Activated CD4-positive, alpha-beta T cell treated with anti-CD3 and anti-CD28 coated beads, Interleukin-2, amount 10 ng/mL, durations not matched to agents 24 days and 14 days (primary cell): ENCODE measurements at regions not wholly inside any gene's neighbourhood (a gene's known extent, or its start where the extent isn't known, plus 50 kb on each side); places are given as distances from the start of the nearest gene placed in this dataset.
"Not testable (repeated sequence)": the region's sequence is repeated elsewhere in the genome, so short reads cannot be mapped to it uniquely, and the experiment has no call there.

Experiments
- DNase-seq: peaks from one replicate; pipeline ENCODE4 v3.0.0; 2022
- H3K27ac Mint-ChIP-seq: one replicate; pipeline ENCODE4 v1.8.0; 2022; ENCODE audit warnings: mild to moderate bottlenecking, mixed read lengths
- H3K27me3 Mint-ChIP-seq: one replicate; pipeline ENCODE4 v1.8.0; 2022; ENCODE audit warnings: mixed read lengths
- H3K36me3 Mint-ChIP-seq: one replicate; pipeline ENCODE4 v1.8.0; 2022; ENCODE audit warnings: low read depth, mild to moderate bottlenecking, mixed read lengths
- H3K4me1 Mint-ChIP-seq: one replicate; pipeline ENCODE4 v1.8.0; 2021; ENCODE audit warnings: mixed read lengths
- H3K4me3 Mint-ChIP-seq: one replicate; pipeline ENCODE4 v1.8.0; 2022; ENCODE audit warnings: mild to moderate bottlenecking, moderate library complexity, mixed read lengths
- H3K9me3 Mint-ChIP-seq: one replicate; pipeline ENCODE4 v1.8.0; 2021; ENCODE audit warnings: mixed read lengths
- intact Hi-C: fragments of 100-400 bp; cut with micrococcal nuclease; formaldehyde crosslinking; loops from one replicate; pipeline ENCODE4 v1.15.1; 2023

DNA sequence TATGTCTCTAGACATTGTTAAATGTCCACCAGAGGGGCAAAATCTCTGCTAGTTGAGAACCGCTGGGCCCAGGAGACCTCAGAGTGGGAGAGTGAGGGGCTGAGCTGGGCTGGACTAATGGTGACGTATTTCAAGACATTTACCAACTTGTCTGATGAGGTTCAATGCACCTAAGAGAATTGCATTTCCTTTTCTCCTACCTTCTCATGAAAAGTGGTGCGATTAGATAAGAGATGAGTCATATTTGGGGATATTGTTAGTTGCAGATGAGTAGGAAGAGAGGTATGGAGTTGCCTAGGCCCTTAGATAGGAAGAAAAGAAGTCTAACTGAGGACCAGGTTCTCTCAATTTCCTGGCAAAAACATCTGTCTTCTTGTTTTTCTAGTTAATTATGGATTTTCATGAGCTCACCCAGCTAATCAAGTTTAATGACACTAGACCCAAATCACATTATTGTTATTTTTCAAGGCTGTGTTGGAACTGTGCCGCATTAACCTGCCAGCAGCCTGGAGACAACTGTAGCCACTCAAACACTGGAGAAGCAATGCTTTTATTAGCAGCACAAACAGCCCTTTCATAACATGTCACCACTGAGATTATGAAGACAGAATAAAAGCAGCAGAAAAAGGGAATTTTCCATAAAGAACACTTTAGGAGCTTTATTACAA, 144.2 kb downstream of the PDCD6IP start:
- Mint-ChIP-seq H3K4me3 (no peak overlapping the region), H3K4me1 (no peaks in the 10 kb centered on the region), H3K36me3 (no peaks in the 10 kb centered on the region), H3K27me3 (peaks cover 2% of the 10 kb centered on the region), H3K27ac (no peak overlapping the region), H3K9me3 (no peaks in the 10 kb centered on the region)
- no peak for DNase-seq
- intact Hi-C loops, result no loop called here

DNA sequence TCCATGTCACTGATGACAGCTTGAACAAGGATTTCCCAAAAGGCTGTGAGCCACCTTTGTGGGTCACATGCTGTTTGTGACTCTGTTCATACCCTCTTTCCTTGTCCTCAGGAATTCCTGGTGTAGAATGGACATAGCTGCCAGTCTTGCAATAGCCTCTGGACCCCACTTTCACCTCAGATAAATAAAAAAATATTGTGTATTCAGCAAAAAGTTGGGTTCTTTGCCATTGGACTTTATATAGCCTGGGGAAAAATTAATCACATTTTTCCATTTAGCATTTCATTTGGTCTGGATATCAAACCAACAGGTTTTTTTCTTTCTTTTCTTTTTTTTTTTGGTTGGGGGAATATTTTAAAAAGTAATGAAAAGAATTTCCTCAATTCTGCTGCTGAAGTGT, 144.8 kb downstream of the PDCD6IP start:
- Mint-ChIP-seq H3K4me3 (no peak overlapping the region), H3K9me3 (no peaks in the 10 kb centered on the region), H3K27ac (no peak overlapping the region), H3K27me3 (no peaks in the 10 kb centered on the region), H3K4me1 (no peaks in the 10 kb centered on the region), H3K36me3 (no peaks in the 10 kb centered on the region)
- intact Hi-C loops, result no loop called here
- DNase-seq, result no peak

DNA sequence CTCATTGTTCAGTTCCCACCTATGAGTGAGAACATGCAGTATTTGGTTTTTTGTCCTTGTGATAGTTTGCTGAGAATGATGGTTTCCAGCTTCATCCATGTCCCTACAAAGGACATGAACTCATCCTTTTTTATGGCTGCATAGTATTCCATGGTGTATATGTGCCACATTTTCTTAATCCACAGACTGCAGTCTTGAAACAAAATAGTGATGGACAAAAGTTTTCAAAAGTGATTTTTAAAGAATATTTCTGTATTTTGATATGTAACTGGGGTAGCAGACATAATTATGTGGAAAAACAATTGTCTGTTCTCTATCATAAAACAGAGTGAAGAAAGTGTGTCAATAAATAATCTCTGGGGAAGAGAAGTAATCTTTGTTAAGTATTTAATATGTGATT, 148.2 kb downstream of the PDCD6IP start:
- H3K27me3 Mint-ChIP-seq, H3K4me1 Mint-ChIP-seq, intact Hi-C loops, H3K27ac Mint-ChIP-seq, H3K36me3 Mint-ChIP-seq, H3K9me3 Mint-ChIP-seq, DNase-seq, H3K4me3 Mint-ChIP-seq: not testable (repeated sequence)

DNA sequence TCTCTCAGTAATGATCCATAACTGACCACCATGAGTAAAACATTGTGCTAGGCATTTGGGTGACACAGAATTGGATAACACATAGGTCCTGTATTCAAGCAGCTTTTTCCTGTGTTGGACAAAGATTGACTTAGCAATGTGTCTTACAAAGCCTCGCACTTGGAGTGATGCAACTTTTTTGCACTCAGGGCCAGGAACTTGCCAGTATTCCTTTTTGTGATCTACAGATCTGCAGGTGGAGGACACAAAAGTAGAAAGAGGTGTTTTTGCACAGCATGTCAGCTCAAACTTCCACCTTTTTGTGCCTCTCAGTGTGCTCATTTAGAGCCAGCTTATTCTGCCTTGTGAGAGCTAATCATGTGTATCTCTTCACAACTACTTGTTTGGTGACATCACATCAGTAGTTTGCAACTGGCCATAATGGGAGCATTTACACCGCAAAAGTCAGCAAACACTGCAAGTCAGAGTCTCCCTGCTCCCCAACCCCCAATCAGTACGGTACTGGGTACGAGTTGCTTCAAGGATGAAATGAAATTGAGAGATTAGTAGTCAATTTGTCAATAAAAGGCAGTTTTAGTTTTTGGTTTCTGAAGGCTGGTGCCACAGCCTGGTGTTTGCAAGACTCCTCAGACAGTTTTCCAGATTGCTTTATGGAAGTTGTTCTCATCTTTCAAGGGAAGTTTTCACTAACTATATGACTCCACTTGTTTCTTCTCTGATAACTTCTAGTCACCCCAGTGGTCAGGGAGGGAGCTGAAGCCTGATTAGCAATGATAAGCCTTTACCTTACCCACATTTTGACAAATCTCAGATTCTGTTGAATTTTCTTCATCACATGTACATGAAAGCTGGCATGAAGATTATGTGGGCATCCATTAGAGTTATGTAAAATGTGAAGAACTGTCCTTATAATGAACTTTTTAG, 149.1 kb downstream of the PDCD6IP start:
- Mint-ChIP-seq H3K36me3 (no peaks in the 10 kb centered on the region), H3K9me3 (no peaks in the 10 kb centered on the region), H3K27me3 (no peaks in the 10 kb centered on the region), H3K27ac (no peak overlapping the region), H3K4me3 (no peak overlapping the region), H3K4me1 (no peaks in the 10 kb centered on the region)
- DNase-seq, result no peak
- intact Hi-C loops, result no loop called here

DNA sequence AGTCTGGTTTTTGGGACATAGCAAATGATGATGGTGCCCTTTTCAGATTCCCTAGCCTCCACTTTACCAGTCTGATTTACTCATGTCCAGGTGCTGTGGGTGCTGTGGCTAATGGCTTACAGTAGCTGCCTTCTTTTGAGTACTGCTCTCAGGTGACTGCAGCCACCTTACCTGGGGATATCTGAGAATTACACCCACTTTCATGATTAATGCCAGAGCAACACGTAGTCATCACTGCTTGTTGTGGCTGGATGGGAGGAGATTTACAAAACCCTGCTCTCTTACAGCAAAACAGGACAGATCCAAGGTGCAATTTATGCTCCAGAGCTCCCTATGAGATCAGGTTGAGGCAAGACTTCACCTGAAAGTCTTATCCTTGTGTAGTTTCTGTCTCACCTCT, 150.6 kb downstream of the PDCD6IP start:
- Mint-ChIP-seq H3K36me3 (no peaks in the 10 kb centered on the region), H3K4me3 (no peak overlapping the region), H3K9me3 (no peaks in the 10 kb centered on the region), H3K27ac (no peak overlapping the region), H3K4me1 (no peaks in the 10 kb centered on the region), H3K27me3 (no peaks in the 10 kb centered on the region)
- no peak for DNase-seq
- intact Hi-C loops, result no loop called here

DNA sequence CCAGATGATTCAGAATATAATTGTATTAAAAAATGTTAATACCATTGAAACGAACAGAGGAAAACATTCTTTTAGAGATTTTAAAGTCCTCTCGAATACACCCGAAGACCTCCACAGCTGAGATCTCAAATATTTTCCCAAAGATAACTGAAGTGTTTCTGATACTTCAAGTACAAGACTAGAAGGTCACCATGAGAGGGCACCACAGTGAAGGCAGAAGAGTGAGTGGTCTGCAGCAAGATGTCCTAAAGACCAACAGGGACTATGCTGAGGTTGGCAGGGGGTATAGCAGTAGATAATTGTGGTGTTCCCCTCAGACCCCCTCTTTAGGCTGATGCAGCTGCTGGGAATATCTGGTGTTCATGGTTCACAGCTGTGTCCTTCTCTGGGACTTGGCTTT, 156.5 kb downstream of the PDCD6IP start:
- no peaks in the 10 kb centered on the region for H3K9me3 Mint-ChIP-seq
- no peaks in the 10 kb centered on the region for H3K36me3 Mint-ChIP-seq
- intact Hi-C loops, result no loop called here
- no peaks in the 10 kb centered on the region for H3K27me3 Mint-ChIP-seq
- H3K4me1 Mint-ChIP-seq, result no peaks in the 10 kb centered on the region
- H3K27ac Mint-ChIP-seq, result no peak overlapping the region
- no peak overlapping the region for H3K4me3 Mint-ChIP-seq
- DNase-seq, result no peak

DNA sequence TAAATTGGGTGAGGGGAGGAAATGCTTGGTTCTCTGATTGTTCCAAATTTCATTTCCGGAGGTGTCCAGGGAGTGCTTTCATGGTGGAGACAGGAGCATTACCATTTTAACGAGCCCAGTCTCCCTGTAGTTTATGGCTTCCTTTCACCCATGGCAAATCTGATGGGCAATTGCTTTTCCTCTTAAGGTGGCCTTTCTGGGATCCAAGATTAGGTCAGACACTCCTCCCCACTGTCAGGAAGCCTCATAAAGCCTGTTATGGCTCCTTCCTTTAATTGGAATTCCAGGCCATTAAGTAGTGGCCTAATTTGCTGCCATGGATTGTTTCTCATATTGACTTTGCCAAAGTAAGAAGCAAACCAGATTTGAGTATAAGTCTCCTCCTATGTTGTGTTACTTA, 157.8 kb downstream of the PDCD6IP start:
- H3K27me3 Mint-ChIP-seq, result no peaks in the 10 kb centered on the region
- DNase-seq, result no peak
- no peaks in the 10 kb centered on the region for H3K9me3 Mint-ChIP-seq
- H3K36me3 Mint-ChIP-seq, result no peaks in the 10 kb centered on the region
- H3K27ac Mint-ChIP-seq, result no peak overlapping the region
- H3K4me3 Mint-ChIP-seq, result no peak overlapping the region
- no peaks in the 10 kb centered on the region for H3K4me1 Mint-ChIP-seq
- intact Hi-C loops, result no loop called here

DNA sequence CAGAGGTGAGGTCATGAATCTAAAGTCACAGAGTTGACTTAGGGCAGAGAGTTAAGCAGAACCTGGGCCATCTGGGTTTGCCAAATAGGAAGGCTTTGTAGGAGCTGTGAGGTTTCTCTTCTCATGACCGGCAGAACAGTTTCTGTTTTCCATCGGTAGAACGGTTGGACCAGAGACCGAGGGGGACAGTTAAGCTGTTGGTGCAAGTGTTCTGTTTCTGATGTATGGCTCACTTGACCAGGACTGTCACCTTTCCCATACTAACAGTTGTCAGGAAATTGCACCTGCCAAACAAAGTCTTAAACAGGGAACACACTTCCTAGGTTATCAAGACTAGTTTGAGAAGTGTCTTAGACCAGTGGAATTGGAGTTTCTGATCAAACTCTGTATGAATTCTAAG, 158.3 kb downstream of the PDCD6IP start:
- Mint-ChIP-seq H3K4me3 (no peak overlapping the region), H3K4me1 (no peaks in the 10 kb centered on the region), H3K27me3 (no peaks in the 10 kb centered on the region), H3K27ac (no peak overlapping the region), H3K36me3 (no peaks in the 10 kb centered on the region), H3K9me3 (no peaks in the 10 kb centered on the region)
- intact Hi-C loops, result no loop called here
- DNase-seq, result no peak

DNA sequence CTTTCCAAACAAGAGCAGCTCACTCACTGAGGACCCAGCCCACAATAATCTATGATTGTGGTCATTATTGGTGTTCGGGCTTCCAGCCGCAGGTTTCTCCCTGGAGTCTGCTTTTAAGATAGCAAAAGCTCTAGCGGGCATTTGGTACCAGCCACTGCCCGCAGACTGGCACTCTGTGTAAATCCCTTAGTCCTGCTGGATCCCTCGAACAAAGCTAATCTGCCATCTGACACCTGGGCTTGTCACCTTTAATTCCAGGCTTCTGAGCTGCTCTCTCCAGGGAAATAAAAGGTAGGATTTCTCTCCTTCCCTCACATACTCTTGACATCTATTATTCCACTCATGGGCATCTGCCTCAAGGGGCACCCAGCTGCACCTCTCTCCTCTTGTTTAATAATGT, 158.7 kb downstream of the PDCD6IP start:
- intact Hi-C loops, result no loop called here
- Mint-ChIP-seq H3K9me3 (no peaks in the 10 kb centered on the region), H3K27ac (no peak overlapping the region), H3K4me3 (no peak overlapping the region), H3K36me3 (no peaks in the 10 kb centered on the region), H3K4me1 (no peaks in the 10 kb centered on the region), H3K27me3 (no peaks in the 10 kb centered on the region)
- no peak for DNase-seq

DNA sequence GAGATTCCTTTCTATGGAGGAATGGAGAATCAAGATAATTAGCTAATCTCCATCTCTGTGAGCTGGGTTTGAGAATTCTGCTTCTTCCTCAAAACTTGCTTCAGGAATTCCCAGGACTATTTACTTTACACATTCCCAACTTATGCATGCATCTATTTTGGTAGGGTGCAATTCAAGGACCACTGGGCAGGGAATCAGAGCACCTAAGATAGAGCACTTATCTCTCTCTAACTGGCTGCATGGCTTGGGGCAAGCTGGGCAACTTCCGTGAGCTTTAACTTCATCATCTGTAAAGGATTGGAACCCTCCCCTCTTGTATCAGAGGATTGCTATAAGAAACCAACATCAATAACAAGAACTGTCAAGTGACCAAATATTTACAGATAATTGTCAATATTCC, 160.2 kb downstream of the PDCD6IP start:
- no peak overlapping the region for H3K4me3 Mint-ChIP-seq
- no peaks in the 10 kb centered on the region for H3K27me3 Mint-ChIP-seq
- H3K4me1 Mint-ChIP-seq, result no peaks in the 10 kb centered on the region
- H3K9me3 Mint-ChIP-seq, result no peaks in the 10 kb centered on the region
- intact Hi-C loops, result no loop called here
- H3K36me3 Mint-ChIP-seq, result no peaks in the 10 kb centered on the region
- DNase-seq, result no peak
- no peak overlapping the region for H3K27ac Mint-ChIP-seq

DNA sequence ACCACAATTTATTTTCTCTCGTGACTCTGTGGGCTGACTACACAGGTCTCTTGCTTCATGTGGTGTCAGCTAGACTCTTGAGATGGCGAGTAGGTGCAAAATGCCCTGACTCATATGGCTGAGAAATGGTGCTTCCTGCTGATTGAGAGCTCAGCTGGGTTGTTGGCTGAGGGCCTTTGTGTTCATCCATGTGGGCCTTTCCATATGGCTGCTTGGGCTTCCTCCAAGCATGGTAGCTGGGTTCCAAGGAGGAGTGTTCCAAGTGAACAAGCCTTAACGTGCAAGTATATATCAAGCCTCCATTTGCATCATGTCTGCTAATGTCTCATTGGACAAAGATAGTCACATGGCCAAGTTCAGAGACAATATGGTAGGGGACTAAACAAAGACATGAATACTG, 164.0 kb downstream of the PDCD6IP start:
- no peak overlapping the region for H3K27ac Mint-ChIP-seq
- no peak for DNase-seq
- H3K4me3 Mint-ChIP-seq, result no peak overlapping the region
- no peaks in the 10 kb centered on the region for H3K9me3 Mint-ChIP-seq
- intact Hi-C loops, result no loop called here
- no peaks in the 10 kb centered on the region for H3K27me3 Mint-ChIP-seq
- H3K4me1 Mint-ChIP-seq, result no peaks in the 10 kb centered on the region
- H3K36me3 Mint-ChIP-seq, result no peaks in the 10 kb centered on the region

DNA sequence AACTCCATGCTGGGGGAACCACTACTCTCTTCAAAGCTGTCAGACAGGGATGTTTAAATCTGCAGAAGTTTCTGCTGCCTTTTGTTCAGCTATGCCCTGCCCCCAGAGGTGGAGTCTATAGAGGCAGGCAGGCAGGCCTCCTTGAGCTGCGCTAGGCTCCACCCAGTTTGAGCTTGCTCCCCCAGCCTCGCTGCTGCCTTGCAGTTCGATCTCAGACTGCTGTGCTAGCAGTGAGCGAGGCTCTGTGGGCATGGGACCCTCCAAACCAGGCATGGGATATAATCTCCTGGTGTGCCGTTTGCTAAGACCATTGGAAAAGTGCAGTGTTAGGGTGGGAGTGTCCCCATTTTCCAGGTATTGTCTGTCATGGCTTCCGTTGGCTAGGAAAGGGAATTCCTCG, 171.8 kb downstream of the PDCD6IP start:
- H3K4me1 Mint-ChIP-seq, H3K36me3 Mint-ChIP-seq, H3K27ac Mint-ChIP-seq, intact Hi-C loops, H3K9me3 Mint-ChIP-seq, H3K27me3 Mint-ChIP-seq, DNase-seq, H3K4me3 Mint-ChIP-seq: not testable (repeated sequence)

DNA sequence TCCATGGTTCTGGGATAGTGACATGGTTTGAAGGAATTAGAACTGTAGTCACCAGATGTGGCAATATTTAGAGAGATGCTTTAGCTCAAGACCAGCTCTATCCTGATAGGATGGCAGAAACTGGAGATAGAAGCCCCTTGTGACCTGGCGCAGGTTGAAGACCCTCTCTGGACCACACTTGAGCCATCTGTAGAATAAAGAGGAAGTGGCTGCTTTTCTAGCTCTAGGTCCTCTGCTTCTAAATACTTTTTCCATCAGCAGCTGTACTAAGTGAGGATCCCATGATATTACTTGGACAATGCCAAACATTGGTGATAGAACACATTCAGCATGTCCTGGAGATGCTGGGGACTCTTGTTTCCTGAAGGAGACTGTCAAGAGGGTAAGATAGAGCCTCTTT, 172.6 kb downstream of the PDCD6IP start:
- DNase-seq, result no peak
- no peaks in the 10 kb centered on the region for H3K36me3 Mint-ChIP-seq
- H3K9me3 Mint-ChIP-seq, result peaks cover 4% of the 10 kb centered on the region
- H3K27me3 Mint-ChIP-seq, result no peaks in the 10 kb centered on the region
- intact Hi-C loops, result no loop called here
- no peak overlapping the region for H3K4me3 Mint-ChIP-seq
- no peaks in the 10 kb centered on the region for H3K4me1 Mint-ChIP-seq
- no peak overlapping the region for H3K27ac Mint-ChIP-seq

DNA sequence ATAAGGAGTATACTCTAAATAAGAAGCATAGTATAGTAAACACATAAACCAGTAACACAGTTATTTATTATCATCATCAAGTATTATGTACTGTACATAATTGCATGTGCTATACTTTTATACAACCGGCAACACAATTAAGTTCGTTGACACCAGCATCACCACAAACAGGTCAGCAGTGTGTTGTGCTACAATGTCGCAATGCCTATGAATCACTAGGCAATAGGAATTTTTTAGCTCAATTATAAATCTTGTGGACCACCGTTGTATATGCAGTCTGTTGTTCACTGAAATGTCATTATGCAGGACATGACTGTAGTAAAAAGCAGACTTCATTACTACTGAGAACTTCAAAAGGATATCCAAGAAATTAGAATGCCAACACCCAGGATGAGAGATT, 177.0 kb downstream of the PDCD6IP start:
- H3K4me3 Mint-ChIP-seq, result no peak overlapping the region
- H3K36me3 Mint-ChIP-seq, result no peaks in the 10 kb centered on the region
- no peaks in the 10 kb centered on the region for H3K4me1 Mint-ChIP-seq
- H3K27me3 Mint-ChIP-seq, result no peaks in the 10 kb centered on the region
- no peak for DNase-seq
- intact Hi-C loops, result no loop called here
- peaks cover 4% of the 10 kb centered on the region for H3K9me3 Mint-ChIP-seq
- no peak overlapping the region for H3K27ac Mint-ChIP-seq

DNA sequence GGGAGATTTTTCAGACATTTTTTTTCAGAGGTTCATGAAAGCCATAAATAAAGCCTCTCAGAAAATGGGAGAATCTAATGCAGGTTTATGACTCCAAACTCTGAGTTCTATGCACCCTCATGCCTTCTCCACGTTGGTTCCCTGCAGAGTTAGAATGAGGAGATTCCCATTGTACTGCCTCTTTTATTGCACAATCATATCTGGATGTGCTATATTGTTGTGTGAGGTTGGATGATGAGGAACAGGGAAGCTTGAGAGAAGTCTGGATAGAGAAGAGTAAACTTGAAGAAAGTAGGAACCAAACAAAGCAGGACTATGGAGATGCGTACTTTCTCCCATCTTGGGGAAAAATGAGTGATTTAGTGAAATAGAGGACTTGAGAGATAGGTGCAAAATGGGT, 178.8 kb downstream of the PDCD6IP start:
- Mint-ChIP-seq H3K4me3 (no peak overlapping the region), H3K27ac (no peak overlapping the region), H3K36me3 (no peaks in the 10 kb centered on the region), H3K4me1 (no peaks in the 10 kb centered on the region), H3K9me3 (no peaks in the 10 kb centered on the region), H3K27me3 (no peaks in the 10 kb centered on the region)
- DNase-seq, result no peak
- intact Hi-C loops, result no loop called here
